Activated CD8-positive, alpha-beta T cell treated with anti-CD3 and anti-CD28 coated beads for 36 hours (primary cell): ENCODE measurements at regions not wholly inside any gene's neighbourhood (a gene's known extent, or its start where the extent isn't known, plus 50 kb on each side); places are given as distances from the start of the nearest gene placed in this dataset.

ENCODE experiments used
- ATAC-seq: fragments of 200-7000 bp; cut with Tn5 transposase; one replicate; pipeline ENCODE4 v1.10.0; 2021; ENCODE audit warnings: mild to moderate bottlenecking, moderate library complexity
- CTCF ChIA-PET: fragments of 350-600 bp; sonication (Branson Sonifier 250); formaldehyde crosslinking; loops from one replicate; lab custom pipeline; 2021; ENCODE audit warnings: antibody characterized with exemption; lab: Charles Lee
- POLR2A ChIA-PET: fragments of 350-600 bp; sonication (Branson Sonifier 250); formaldehyde crosslinking; loops from one replicate; lab custom pipeline; 2021; ENCODE audit warnings: antibody characterized with exemption; lab: Charles Lee
- DNase-seq: peaks from one replicate; pipeline ENCODE4 v3.0.0-alpha.2; 2020
- H3K27ac Mint-ChIP-seq: one replicate; pipeline ENCODE4 v1.8.0; 2021; ENCODE audit warnings: mild to moderate bottlenecking, mixed read lengths
- H3K27me3 Mint-ChIP-seq: one replicate; pipeline ENCODE4 v1.8.0; 2021; ENCODE audit warnings: mixed read lengths
- H3K36me3 Mint-ChIP-seq: one replicate; pipeline ENCODE4 v1.8.0; 2021; ENCODE audit warnings: low read depth, mixed read lengths
- H3K4me1 Mint-ChIP-seq: one replicate; pipeline ENCODE4 v1.8.0; 2021; ENCODE audit warnings: low read depth, mixed read lengths
- H3K4me3 Mint-ChIP-seq: one replicate; pipeline ENCODE4 v1.8.0; 2021; ENCODE audit warnings: mild to moderate bottlenecking, moderate library complexity, mixed read lengths
- H3K9me3 Mint-ChIP-seq: one replicate; pipeline ENCODE4 v1.8.0; 2021; ENCODE audit warnings: mixed read lengths
- intact Hi-C: fragments of 100-400 bp; cut with micrococcal nuclease; formaldehyde crosslinking; loops from one replicate; pipeline ENCODE4 v1.10.0; 2022
- TF ChIP-seq, protein P1 (sequence below): fragments of 200-600 bp; IDR thresholded peaks from one replicate; pipeline ENCODE4 v1.8.0; 2022; ENCODE audit warnings: antibody characterized with exemption, mild to moderate bottlenecking

DNA sequence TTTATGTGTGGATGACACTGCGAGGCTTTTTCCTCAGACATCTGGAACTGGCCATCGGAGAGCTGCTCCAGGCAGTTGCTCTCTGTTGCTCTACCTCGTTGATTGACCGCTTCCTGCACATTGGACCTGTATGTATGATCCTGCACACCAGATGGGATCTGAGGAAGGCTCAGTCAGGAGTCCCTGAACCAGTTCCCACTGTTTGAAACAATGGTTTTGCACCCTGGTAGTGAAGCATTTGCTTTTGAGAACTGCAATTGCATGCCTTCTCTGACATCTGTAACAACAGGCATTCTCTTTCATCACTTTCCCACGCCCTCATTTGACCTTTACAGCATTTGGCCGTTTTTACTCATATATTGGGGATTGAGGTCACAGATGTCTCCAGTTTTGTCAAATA lies 61.1 kb upstream of the NPAS1 start:
- CTCF ChIA-PET = interaction anchor here (1.4 to 2.5 kb wide), 3 partner anchors 9 to 54 kb away, joined by 3 to 6 read pairs (median 4); no protein-coding TSS in a partner anchor
- intact Hi-C loops = no loop called here

DNA sequence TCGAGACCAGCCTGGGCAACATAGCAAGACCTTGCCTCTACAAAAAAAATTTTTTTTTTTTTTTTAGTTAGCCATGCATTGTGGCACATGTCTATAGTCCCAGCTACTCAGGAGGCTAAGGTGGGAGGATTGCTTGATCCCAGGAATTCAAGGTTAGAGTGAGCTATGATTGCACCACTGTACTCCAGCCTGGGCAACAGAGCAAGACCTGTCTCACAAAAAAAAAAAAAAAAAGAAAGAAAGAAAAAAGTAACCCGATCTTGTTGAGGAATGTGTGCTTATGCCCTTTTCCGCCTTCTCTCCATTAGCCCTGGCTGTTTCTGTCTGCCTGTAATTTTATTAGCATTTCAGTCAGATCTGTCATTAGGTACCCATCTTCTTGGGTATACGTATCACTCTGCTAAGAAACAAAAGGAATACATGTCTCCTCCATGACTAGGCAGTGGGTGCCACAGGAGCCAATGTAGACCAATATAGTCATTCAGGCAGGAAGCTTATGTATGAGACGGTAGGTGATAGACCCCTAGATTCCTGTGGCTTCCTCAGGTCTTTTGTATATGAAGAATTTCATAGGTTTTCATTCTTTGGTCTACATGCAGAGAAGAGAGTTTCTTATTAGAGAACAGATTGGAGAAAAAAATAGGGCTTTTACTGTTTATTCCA lies 59.6 kb upstream of the NPAS1 start:
- Mint-ChIP-seq H3K4me3 (no peak overlapping the region), H3K27ac (peak overlapping the region; percentile 1), H3K4me1 (peaks cover 44% of the 10 kb centered on the region), H3K27me3 (no peaks in the 10 kb centered on the region), H3K36me3 (peaks cover 2% of the 10 kb centered on the region), H3K9me3 (no peaks in the 10 kb centered on the region)
- ChIA-PET CTCF (interaction anchor here (2.5 kb wide), 1 partner anchor 11 kb away, joined by 4 read pairs; no protein-coding TSS in a partner anchor), POLR2A (no interaction called here)
- intact Hi-C loops = no loop called here
- TF ChIP-seq, protein P1, sequence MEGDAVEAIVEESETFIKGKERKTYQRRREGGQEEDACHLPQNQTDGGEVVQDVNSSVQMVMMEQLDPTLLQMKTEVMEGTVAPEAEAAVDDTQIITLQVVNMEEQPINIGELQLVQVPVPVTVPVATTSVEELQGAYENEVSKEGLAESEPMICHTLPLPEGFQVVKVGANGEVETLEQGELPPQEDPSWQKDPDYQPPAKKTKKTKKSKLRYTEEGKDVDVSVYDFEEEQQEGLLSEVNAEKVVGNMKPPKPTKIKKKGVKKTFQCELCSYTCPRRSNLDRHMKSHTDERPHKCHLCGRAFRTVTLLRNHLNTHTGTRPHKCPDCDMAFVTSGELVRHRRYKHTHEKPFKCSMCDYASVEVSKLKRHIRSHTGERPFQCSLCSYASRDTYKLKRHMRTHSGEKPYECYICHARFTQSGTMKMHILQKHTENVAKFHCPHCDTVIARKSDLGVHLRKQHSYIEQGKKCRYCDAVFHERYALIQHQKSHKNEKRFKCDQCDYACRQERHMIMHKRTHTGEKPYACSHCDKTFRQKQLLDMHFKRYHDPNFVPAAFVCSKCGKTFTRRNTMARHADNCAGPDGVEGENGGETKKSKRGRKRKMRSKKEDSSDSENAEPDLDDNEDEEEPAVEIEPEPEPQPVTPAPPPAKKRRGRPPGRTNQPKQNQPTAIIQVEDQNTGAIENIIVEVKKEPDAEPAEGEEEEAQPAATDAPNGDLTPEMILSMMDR = no peak
- ATAC-seq (no peak), DNase-seq (no peak)

More for the DNA sequence above, 61.1 kb upstream of the NPAS1 start:
- POLR2A ChIA-PET = no interaction called here
- no peaks in the 10 kb centered on the region for H3K9me3 Mint-ChIP-seq
- peaks cover 56% of the 10 kb centered on the region for H3K4me1 Mint-ChIP-seq
- TF ChIP-seq, protein P1 = no peak
- peak; percentile 68 for DNase-seq
- no peak overlapping the region for H3K4me3 Mint-ChIP-seq
- H3K27ac Mint-ChIP-seq = peak overlapping the region; percentile 79
- no peaks in the 10 kb centered on the region for H3K27me3 Mint-ChIP-seq
- no peak for ATAC-seq
- H3K36me3 Mint-ChIP-seq = peaks cover 5% of the 10 kb centered on the region

GRCh38 chr19:46962030-46962570 lies 57.5 kb upstream of the NPAS1 start:
- intact Hi-C loops = no loop called here
- CTCF ChIA-PET = no interaction called here
- Mint-ChIP-seq H3K27me3 (no peaks in the 10 kb centered on the region), H3K36me3 (peaks cover 4% of the 10 kb centered on the region), H3K4me3 (no peak overlapping the region), H3K4me1 (peaks cover 36% of the 10 kb centered on the region), H3K9me3 (no peaks in the 10 kb centered on the region), H3K27ac (peak overlapping the region; percentile 48)
- POLR2A ChIA-PET = no interaction called here
- DNase-seq (no peak), ATAC-seq (no peak)
- TF ChIP-seq, protein P1 = no peak

- peak overlapping the region; percentile 16 for H3K4me3 Mint-ChIP-seq
- intact Hi-C loops = no loop called here
- H3K4me1 Mint-ChIP-seq = peaks cover 43% of the 10 kb centered on the region
- CTCF ChIA-PET = interaction anchor here (0.6 to 2.5 kb wide), 3 partner anchors 10 to 107 kb away, joined by 3 to 12 read pairs (median 3); no protein-coding TSS in a partner anchor
- H3K27ac Mint-ChIP-seq = peak overlapping the region; percentile 88
- ATAC-seq = peak; percentile 47
- POLR2A ChIA-PET = interaction anchor here (0.9 kb wide), 2 partner anchors 9 to 60 kb away, joined by 3 to 4 read pairs; no protein-coding TSS in a partner anchor
- peak; percentile 54 for DNase-seq
- no peaks in the 10 kb centered on the region for H3K27me3 Mint-ChIP-seq
- peaks cover 4% of the 10 kb centered on the region for H3K36me3 Mint-ChIP-seq
- H3K9me3 Mint-ChIP-seq = no peaks in the 10 kb centered on the region
- TF ChIP-seq, protein P1 = no peak
These were observed 56.4 kb upstream of the NPAS1 start for GRCh38 chr19:46963093-46963734.
